Hepatocyte (in vitro differentiated cells): ENCODE measurements at regions not wholly inside any gene's neighbourhood (a gene's known extent, or its start where the extent isn't known, plus 50 kb on each side); places are given as distances from the start of the nearest gene placed in this dataset.

Experiments
- EZH2 ChIP-seq: fragments of 200-600 bp; sonication (generic); IDR thresholded peaks from 2 replicates; pipeline ENCODE4 v1.6.1; 2016; ENCODE audit warnings: antibody characterized with exemption, mild to moderate bottlenecking, borderline replicate concordance
- TF ChIP-seq, protein P1 (sequence below): fragments of 200-600 bp; sonication (generic); IDR thresholded peaks from 2 replicates; pipeline ENCODE4 v1.5.1; 2016; ENCODE audit warnings: antibody characterized with exemption, mild to moderate bottlenecking; ENCODE audit not compliant: poor library complexity

DNA sequence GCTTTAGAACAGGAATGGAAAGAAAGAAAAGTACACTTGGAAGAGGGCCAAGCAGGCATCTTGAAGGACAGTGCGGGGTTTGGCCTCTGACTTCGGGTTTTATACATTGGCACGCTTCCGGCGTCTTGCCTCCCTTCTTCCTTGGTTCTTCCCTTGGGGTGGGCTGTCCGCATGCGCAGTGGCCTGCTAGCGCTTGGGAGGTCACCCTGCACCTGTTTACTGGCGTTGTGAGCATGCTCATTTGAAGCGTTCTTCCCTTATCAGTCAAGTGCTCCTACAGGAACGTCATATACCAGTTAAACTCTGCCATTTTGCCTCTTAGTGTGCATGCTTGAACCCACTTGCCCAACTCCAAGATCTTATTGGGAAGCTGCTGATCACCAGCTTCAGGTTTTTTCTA is 230.0 kb downstream of the TTLL2 start:
- no peak for TF ChIP-seq EZH2
- TF ChIP-seq, protein P1, sequence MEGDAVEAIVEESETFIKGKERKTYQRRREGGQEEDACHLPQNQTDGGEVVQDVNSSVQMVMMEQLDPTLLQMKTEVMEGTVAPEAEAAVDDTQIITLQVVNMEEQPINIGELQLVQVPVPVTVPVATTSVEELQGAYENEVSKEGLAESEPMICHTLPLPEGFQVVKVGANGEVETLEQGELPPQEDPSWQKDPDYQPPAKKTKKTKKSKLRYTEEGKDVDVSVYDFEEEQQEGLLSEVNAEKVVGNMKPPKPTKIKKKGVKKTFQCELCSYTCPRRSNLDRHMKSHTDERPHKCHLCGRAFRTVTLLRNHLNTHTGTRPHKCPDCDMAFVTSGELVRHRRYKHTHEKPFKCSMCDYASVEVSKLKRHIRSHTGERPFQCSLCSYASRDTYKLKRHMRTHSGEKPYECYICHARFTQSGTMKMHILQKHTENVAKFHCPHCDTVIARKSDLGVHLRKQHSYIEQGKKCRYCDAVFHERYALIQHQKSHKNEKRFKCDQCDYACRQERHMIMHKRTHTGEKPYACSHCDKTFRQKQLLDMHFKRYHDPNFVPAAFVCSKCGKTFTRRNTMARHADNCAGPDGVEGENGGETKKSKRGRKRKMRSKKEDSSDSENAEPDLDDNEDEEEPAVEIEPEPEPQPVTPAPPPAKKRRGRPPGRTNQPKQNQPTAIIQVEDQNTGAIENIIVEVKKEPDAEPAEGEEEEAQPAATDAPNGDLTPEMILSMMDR = no peak
